Fibroblast of lung (primary cell): ENCODE measurements at regions not wholly inside any gene's neighbourhood (a gene's known extent, or its start where the extent isn't known, plus 50 kb on each side); places are given as distances from the start of the nearest gene placed in this dataset.

ENCODE experiments used
- DNase-seq, 2 donors: peaks; one replicate each; pipeline versions ENCODE4 v3.0.0 to v3.0.0-alpha.2; 2010; ENCODE audit warnings: low read depth in 2 of 2
- H2AFZ ChIP-seq: 2 replicates; pipeline ENCODE4 v1.5.1; 2012; ENCODE audit warnings: low read length, control low read depth, inconsistent platforms
- H3K27ac ChIP-seq: 2 replicates; pipeline ENCODE4 v1.5.1; 2011; ENCODE audit warnings: low read length, control low read depth; ENCODE audit not compliant: insufficient read depth
- H3K27me3 ChIP-seq: 2 replicates; pipeline ENCODE4 v1.5.1; 2011; ENCODE audit warnings: mild to moderate bottlenecking, low read length; ENCODE audit not compliant: control insufficient read depth, insufficient read depth
- H3K36me3 ChIP-seq: 2 replicates; pipeline ENCODE4 v1.5.1; 2011; ENCODE audit warnings: low read length; ENCODE audit not compliant: control insufficient read depth, insufficient read depth
- H3K4me1 ChIP-seq: 2 replicates; pipeline ENCODE4 v1.5.1; 2011; ENCODE audit warnings: low read length; ENCODE audit not compliant: control insufficient read depth, insufficient read depth; ENCODE audit errors: extremely low read depth
- H3K4me2 ChIP-seq: 2 replicates; pipeline ENCODE4 v1.5.1; 2011; ENCODE audit warnings: low read length, control low read depth; ENCODE audit not compliant: insufficient read depth; ENCODE audit errors: extremely low read depth
- H3K4me3 ChIP-seq, 4 experiments: fragments of 200-600 bp in 1 of 4; sonication (generic) in 1 of 4; replicated peaks in 1 of 4; 2 replicates each; pipeline ENCODE4 v1.5.1; 2011 to 2016; ENCODE audit warnings: low read length in 4 of 4, low read depth in 3 of 4, mild to moderate bottlenecking in 3 of 4, control low read depth in 2 of 4, inconsistent platforms in 1 of 4, mixed read lengths in 1 of 4; ENCODE audit not compliant: insufficient read depth in 1 of 4; ENCODE audit errors: control extremely low read depth in 1 of 4
- H3K79me2 ChIP-seq: 2 replicates; pipeline ENCODE4 v1.5.1; 2012; ENCODE audit warnings: mild to moderate bottlenecking, low read length, inconsistent platforms; ENCODE audit not compliant: control insufficient read depth, insufficient read depth
- H3K9ac ChIP-seq: 2 replicates; pipeline ENCODE4 v1.5.1; 2011; ENCODE audit warnings: mild to moderate bottlenecking, low read length, control low read depth; ENCODE audit not compliant: insufficient read depth
- H3K9me3 ChIP-seq: 2 replicates; pipeline ENCODE4 v1.5.1; 2012; ENCODE audit warnings: low read depth, low read length; ENCODE audit not compliant: control insufficient read depth, insufficient read depth
- H4K20me1 ChIP-seq: 2 replicates; pipeline ENCODE4 v1.5.1; 2011; ENCODE audit warnings: low read length; ENCODE audit not compliant: control insufficient read depth, insufficient read depth; ENCODE audit errors: extremely low read depth
- EZH2 ChIP-seq: IDR thresholded peaks from 2 replicates; pipeline ENCODE4 v1.5.1; 2012; ENCODE audit warnings: low read length, control low read depth, mild to moderate bottlenecking; ENCODE audit errors: missing control alignments
- TF ChIP-seq, protein P1 (sequence below), 2 donors: IDR thresholded peaks in 1 of 2; conservative IDR thresholded peaks in 1 of 2; 1 replicate in 1 of 2; 2 replicates in 1 of 2; pipeline ENCODE4 v1.5.1; 2011 to 2012; ENCODE audit warnings: low read length in 2 of 2, control low read depth in 1 of 2, inconsistent platforms in 1 of 2, low read depth in 1 of 2, mild to moderate bottlenecking in 1 of 2

- H3K4me1 ChIP-seq, result no peaks in the 10 kb centered on the region
- H3K9ac ChIP-seq, result no peak overlapping the region
- H3K4me3 ChIP-seq, result no peak overlapping the region
- TF ChIP-seq, protein P1, sequence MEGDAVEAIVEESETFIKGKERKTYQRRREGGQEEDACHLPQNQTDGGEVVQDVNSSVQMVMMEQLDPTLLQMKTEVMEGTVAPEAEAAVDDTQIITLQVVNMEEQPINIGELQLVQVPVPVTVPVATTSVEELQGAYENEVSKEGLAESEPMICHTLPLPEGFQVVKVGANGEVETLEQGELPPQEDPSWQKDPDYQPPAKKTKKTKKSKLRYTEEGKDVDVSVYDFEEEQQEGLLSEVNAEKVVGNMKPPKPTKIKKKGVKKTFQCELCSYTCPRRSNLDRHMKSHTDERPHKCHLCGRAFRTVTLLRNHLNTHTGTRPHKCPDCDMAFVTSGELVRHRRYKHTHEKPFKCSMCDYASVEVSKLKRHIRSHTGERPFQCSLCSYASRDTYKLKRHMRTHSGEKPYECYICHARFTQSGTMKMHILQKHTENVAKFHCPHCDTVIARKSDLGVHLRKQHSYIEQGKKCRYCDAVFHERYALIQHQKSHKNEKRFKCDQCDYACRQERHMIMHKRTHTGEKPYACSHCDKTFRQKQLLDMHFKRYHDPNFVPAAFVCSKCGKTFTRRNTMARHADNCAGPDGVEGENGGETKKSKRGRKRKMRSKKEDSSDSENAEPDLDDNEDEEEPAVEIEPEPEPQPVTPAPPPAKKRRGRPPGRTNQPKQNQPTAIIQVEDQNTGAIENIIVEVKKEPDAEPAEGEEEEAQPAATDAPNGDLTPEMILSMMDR (conservative IDR thresholded peaks at IDR 0.05 in 1 of 2, IDR thresholded peaks at IDR 0.05 in 1 of 2; ENCODE audit: low read depth in 1 of 2, low read length in 2 of 2), result no peak
- TF ChIP-seq EZH2, result no peak
- no peaks in the 10 kb centered on the region for H4K20me1 ChIP-seq
- no peak for DNase-seq
- no peaks in the 10 kb centered on the region for H3K27me3 ChIP-seq
- H3K9me3 ChIP-seq, result no peaks in the 10 kb centered on the region
- H2AFZ ChIP-seq, result no peak overlapping the region
- no peak overlapping the region for H3K27ac ChIP-seq
- H3K79me2 ChIP-seq, result no peaks in the 10 kb centered on the region
- no peak overlapping the region for H3K4me2 ChIP-seq
- H3K36me3 ChIP-seq, result no peaks in the 10 kb centered on the region
These were observed 747.3 kb downstream of the EFNA5 start for GRCh38 chr5:106923409-106923808.

DNA sequence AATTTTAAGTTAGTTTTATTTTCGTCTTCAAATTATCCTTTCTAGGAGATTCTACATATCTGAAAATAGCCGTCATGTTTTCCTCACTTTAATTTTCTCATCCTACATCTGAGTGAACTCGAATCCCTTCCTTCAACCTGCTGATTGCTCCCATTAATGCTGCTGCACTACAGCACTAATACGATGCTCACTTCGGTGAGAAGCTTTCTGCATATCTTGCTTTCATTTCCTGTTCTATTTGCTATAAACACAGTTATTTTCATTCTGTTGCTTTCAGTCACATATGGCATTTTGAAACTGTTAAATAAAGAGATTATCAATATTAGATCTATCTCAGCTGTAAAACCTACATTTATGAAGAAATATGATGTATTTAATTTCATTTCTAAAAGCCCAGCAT is 749.2 kb downstream of the EFNA5 start:
- Histone ChIP-seq H3K4me1 (no peaks in the 10 kb centered on the region), H3K79me2 (no peaks in the 10 kb centered on the region), H3K4me2 (no peak overlapping the region), H3K36me3 (no peaks in the 10 kb centered on the region), H3K9me3 (no peaks in the 10 kb centered on the region), H3K4me3 (no peak overlapping the region), H2AFZ (no peak overlapping the region), H3K27me3 (no peaks in the 10 kb centered on the region), H3K9ac (no peak overlapping the region), H4K20me1 (no peaks in the 10 kb centered on the region), H3K27ac (no peak overlapping the region)
- no peak for DNase-seq
- TF ChIP-seq, protein P1 (conservative IDR thresholded peaks at IDR 0.05 in 1 of 2, IDR thresholded peaks at IDR 0.05 in 1 of 2; ENCODE audit: low read depth in 1 of 2, low read length in 2 of 2), result no peak
- no peak for TF ChIP-seq EZH2

DNA sequence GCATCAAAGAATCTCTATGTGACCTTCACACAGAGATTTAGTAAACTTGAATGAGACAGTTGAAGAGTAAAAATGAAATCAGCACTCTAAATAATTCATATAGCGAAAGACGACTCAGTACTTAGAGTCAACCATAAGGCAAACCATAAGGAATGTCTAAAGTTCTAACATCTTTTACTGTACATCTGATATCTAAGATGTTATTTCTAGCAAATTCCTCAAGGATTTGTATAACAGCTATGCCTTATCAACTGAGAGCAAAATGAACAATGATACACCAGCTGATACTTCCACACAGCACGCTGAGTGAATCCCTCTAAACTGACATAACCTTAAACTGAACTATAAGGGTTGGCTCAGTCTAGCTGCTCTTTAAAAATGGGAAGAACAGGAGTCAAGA is 760.3 kb downstream of the EFNA5 start:
- H3K9ac ChIP-seq, result no peak overlapping the region
- H3K27me3 ChIP-seq, result no peaks in the 10 kb centered on the region
- no peak for DNase-seq
- no peak for TF ChIP-seq EZH2
- TF ChIP-seq, protein P1 (conservative IDR thresholded peaks at IDR 0.05 in 1 of 2, IDR thresholded peaks at IDR 0.05 in 1 of 2; ENCODE audit: low read depth in 1 of 2, low read length in 2 of 2), result no peak
- peaks cover 2% of the 10 kb centered on the region for H4K20me1 ChIP-seq
- H3K4me1 ChIP-seq, result no peaks in the 10 kb centered on the region
- H3K27ac ChIP-seq, result no peak overlapping the region
- H3K9me3 ChIP-seq, result no peaks in the 10 kb centered on the region
- no peaks in the 10 kb centered on the region for H3K79me2 ChIP-seq
- H3K4me3 ChIP-seq, result no peak overlapping the region
- no peak overlapping the region for H2AFZ ChIP-seq
- no peaks in the 10 kb centered on the region for H3K36me3 ChIP-seq
- no peak overlapping the region for H3K4me2 ChIP-seq
